Smooth muscle cell (in vitro differentiated cells): ENCODE measurements at regions not wholly inside any gene's neighbourhood (a gene's known extent, or its start where the extent isn't known, plus 50 kb on each side); places are given as distances from the start of the nearest gene placed in this dataset.
A peak's percentile ranks its signal among the peaks of the same experiment; 100 is the strongest.

ENCODE experiments used
- DNase-seq: peaks from one replicate; lab custom pipeline; 2025; ENCODE audit not compliant: unreplicated experiment; lab: John Stamatoyannopoulos, UW
- H2AFZ ChIP-seq: fragments of 200-600 bp; sonication (generic); 2 replicates; pipeline ENCODE4 v1.6.0; 2016; ENCODE audit warnings: antibody characterized with exemption, low read depth, mild to moderate bottlenecking
- H3F3A ChIP-seq: fragments of 200-600 bp; sonication (generic); 2 replicates; pipeline ENCODE4 v1.6.0; 2017; ENCODE audit warnings: antibody characterized with exemption, low read depth
- H3K27ac ChIP-seq: fragments of 200-600 bp; sonication (generic); 2 replicates; pipeline ENCODE4 v1.5.1; 2016; ENCODE audit warnings: low read depth, mild to moderate bottlenecking
- H3K27me3 ChIP-seq: fragments of 200-600 bp; sonication (generic); 2 replicates; pipeline ENCODE4 v1.6.1; 2016; ENCODE audit warnings: low read depth, mild to moderate bottlenecking
- H3K36me3 ChIP-seq: fragments of 200-600 bp; sonication (generic); 2 replicates; pipeline ENCODE4 v1.5.1; 2016; ENCODE audit warnings: low read depth
- H3K4me1 ChIP-seq: fragments of 200-600 bp; sonication (generic); 2 replicates; pipeline ENCODE4 v1.5.1; 2016; ENCODE audit warnings: low read depth
- H3K4me2 ChIP-seq: fragments of 200-600 bp; sonication (generic); 2 replicates; pipeline ENCODE4 v1.6.0; 2016; ENCODE audit warnings: mild to moderate bottlenecking
- H3K4me3 ChIP-seq: fragments of 200-600 bp; sonication (generic); 2 replicates; pipeline ENCODE4 v1.5.1; 2016; ENCODE audit warnings: mild to moderate bottlenecking
- H3K79me2 ChIP-seq: fragments of 200-600 bp; sonication (generic); 2 replicates; pipeline ENCODE4 v1.6.0; 2016; ENCODE audit warnings: low read depth, mild to moderate bottlenecking
- H3K9ac ChIP-seq: fragments of 200-600 bp; sonication (generic); 2 replicates; pipeline ENCODE4 v1.6.0; 2016; ENCODE audit warnings: low read depth
- H3K9me3 ChIP-seq: fragments of 200-600 bp; sonication (generic); replicated peaks from 2 replicates; pipeline ENCODE4 v1.5.1; 2016; ENCODE audit warnings: low read depth
- H4K20me1 ChIP-seq: fragments of 200-600 bp; sonication (generic); 2 replicates; pipeline ENCODE4 v1.6.0; 2016; ENCODE audit warnings: low read depth
- CTCF ChIP-seq: fragments of 200-600 bp; sonication (generic); IDR thresholded peaks from 2 replicates; pipeline ENCODE4 v1.5.1; 2017; ENCODE audit warnings: borderline replicate concordance, mild to moderate bottlenecking, antibody characterized with exemption; ENCODE audit not compliant: insufficient read depth, poor library complexity, severe bottlenecking
- WGBS: methylation state at CpG from one replicate; pipeline ENCODE4 v1.1.7; 2016; ENCODE audit warnings: low lambda C conversion rate; 5-methylcytosine and 5-hydroxymethylcytosine counted together

- Histone ChIP-seq H3K4me2 (no peak overlapping the region), H3K4me1 (no peaks in the 10 kb centered on the region), H3K4me3 (no peak overlapping the region), H3K27ac (no peak overlapping the region), H3F3A (no peaks in the 10 kb centered on the region), H3K27me3 (no peaks in the 10 kb centered on the region), H3K9ac (no peak overlapping the region), H3K36me3 (no peaks in the 10 kb centered on the region), H3K79me2 (no peaks in the 10 kb centered on the region), H4K20me1 (no peaks in the 10 kb centered on the region), H3K9me3 (no peaks in the 10 kb centered on the region), H2AFZ (no peak overlapping the region)
- 82% methylated on average over 9 of the region's 9 CpGs for WGBS
- no peak for DNase-seq
- TF ChIP-seq CTCF: no peak
These were observed 360.4 kb upstream of the TGFBR2 start for GRCh38 chr3:30245858-30246622.

- 96% methylated on average over 1 of the region's 1 CpG for WGBS
- no peaks in the 10 kb centered on the region for H4K20me1 ChIP-seq
- DNase-seq: no peak
- no peak for TF ChIP-seq CTCF
- no peak overlapping the region for H3K27ac ChIP-seq
- no peaks in the 10 kb centered on the region for H3K9me3 ChIP-seq
- H3K36me3 ChIP-seq: no peaks in the 10 kb centered on the region
- H3K27me3 ChIP-seq: no peaks in the 10 kb centered on the region
- no peak overlapping the region for H3K4me2 ChIP-seq
- no peaks in the 10 kb centered on the region for H3F3A ChIP-seq
- H3K4me3 ChIP-seq: no peak overlapping the region
- H3K9ac ChIP-seq: no peak overlapping the region
- no peaks in the 10 kb centered on the region for H3K79me2 ChIP-seq
- peak overlapping the region; percentile 33 for H2AFZ ChIP-seq
- H3K4me1 ChIP-seq: no peaks in the 10 kb centered on the region
These were observed 358.0 kb upstream of the TGFBR2 start for GRCh38 chr3:30248423-30248822.

GRCh38 chr3:30252474-30252873 is 353.9 kb upstream of the TGFBR2 start:
- TF ChIP-seq CTCF: no peak
- Histone ChIP-seq H3K36me3 (no peaks in the 10 kb centered on the region), H3K79me2 (no peaks in the 10 kb centered on the region), H3K27ac (no peak overlapping the region), H3F3A (no peaks in the 10 kb centered on the region), H4K20me1 (no peaks in the 10 kb centered on the region), H3K4me3 (no peak overlapping the region), H2AFZ (no peak overlapping the region), H3K4me1 (no peaks in the 10 kb centered on the region), H3K27me3 (no peaks in the 10 kb centered on the region), H3K9me3 (no peaks in the 10 kb centered on the region), H3K9ac (no peak overlapping the region), H3K4me2 (no peak overlapping the region)
- no peak for DNase-seq

GRCh38 chr3:30253832-30254231 is 352.6 kb upstream of the TGFBR2 start:
- Histone ChIP-seq H3K27ac (no peak overlapping the region), H3K4me3 (no peak overlapping the region), H3K79me2 (no peaks in the 10 kb centered on the region), H3F3A (no peaks in the 10 kb centered on the region), H3K36me3 (no peaks in the 10 kb centered on the region), H3K9ac (no peak overlapping the region), H3K27me3 (no peaks in the 10 kb centered on the region), H4K20me1 (no peaks in the 10 kb centered on the region), H2AFZ (no peak overlapping the region), H3K9me3 (no peaks in the 10 kb centered on the region), H3K4me2 (no peak overlapping the region), H3K4me1 (peaks cover 4% of the 10 kb centered on the region)
- 74% methylated on average over 1 of the region's 1 CpG for WGBS
- no peak for DNase-seq
- TF ChIP-seq CTCF: no peak
